Germinal center (tissue), 1 donor: ENCODE measurements at regions not wholly inside any gene's neighbourhood (a gene's known extent, or its start where the extent isn't known, plus 50 kb on each side); places are given as distances from the start of the nearest gene placed in this dataset.

Experiments
- DNase-seq: peaks from one replicate; pipeline ENCODE4 v3.0.0; 2012; ENCODE audit warnings: mixed read lengths, low spot score

DNA sequence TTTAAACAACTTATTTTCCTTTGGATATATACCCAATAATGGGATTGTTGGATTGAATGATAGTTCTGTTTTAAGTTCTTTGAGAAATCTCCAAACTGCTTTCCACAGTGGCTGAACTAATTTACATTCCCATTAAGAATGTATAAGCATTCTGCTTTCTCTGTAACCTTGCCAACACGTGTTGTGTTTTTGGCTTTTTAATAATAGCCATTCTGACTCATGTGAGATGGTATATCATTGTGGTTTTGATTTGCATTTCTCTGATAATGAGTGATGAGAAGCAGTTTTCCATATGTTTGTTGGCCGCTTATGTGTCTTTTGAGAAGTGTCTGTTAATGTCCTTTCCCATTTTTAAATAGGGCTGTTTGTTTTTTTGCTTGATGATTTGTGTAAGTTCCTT, 155.6 kb upstream of the PITX2 start:
- DNase-seq, result no peak

GRCh38 chr4:110780538-110780937, 157.7 kb upstream of the PITX2 start:
- no peak for DNase-seq

DNA sequence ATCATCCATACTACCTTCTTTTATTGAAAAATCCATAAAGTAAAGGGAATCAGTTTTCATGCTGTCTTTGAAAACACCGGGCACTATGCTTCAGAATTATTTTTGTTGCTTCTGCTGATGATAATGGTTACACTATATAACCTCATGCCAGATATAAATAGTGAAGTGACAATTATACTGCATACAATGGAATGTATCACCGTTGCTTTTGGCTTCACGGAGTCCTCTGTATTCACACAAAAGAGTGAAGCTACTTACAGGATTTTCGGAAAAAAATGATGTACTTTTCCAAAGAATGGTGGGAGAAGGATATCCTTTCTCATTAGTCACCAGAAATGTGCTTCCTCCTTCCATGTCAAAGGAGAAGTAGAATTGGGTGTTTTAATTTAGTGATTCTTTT, 159.1 kb upstream of the PITX2 start:
- no peak for DNase-seq

DNA sequence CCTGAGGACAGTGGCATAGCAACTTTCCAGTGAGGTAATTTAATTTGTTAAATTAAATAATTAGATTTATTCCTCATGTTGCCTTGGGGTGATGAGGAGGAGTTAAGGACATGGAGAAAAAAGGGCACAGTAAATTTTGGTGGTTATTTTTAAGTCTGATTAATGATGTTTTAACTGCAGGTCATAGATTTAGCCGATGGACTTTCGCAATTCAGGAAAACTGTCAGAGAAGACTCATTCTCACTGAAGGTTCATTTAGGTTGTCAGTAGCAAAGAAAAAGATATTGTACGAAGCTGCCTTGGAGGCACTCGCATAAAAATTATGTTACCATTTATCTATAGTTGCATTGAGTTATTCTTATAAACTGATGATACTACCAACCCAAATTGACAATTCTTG, 164.2 kb upstream of the PITX2 start:
- no peak for DNase-seq

- no peak for DNase-seq
Measured at GRCh38 chr4:110787707-110788106, 164.8 kb upstream of the PITX2 start.

- no peak for DNase-seq
Measured at GRCh38 chr4:110788302-110788701, 165.4 kb upstream of the PITX2 start.

DNA sequence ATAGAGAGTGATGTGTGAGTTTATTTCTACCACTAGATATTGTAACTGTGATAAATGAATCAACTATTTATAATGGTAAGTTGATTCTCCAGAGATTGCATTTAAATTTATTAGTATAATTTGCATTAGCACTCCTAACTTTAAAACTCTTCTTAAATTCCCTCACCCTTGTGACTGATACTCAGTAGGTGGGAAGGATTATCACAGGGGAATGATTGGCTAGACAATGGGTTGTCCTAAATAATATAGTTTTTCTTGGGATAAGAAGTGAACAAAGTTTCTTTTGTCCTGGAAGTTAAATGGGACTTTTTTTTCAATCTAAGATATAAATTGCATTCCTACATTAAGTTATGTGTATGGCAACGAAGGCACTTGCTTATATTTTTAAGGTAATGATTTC, 169.2 kb upstream of the PITX2 start:
- DNase-seq, result no peak

DNA sequence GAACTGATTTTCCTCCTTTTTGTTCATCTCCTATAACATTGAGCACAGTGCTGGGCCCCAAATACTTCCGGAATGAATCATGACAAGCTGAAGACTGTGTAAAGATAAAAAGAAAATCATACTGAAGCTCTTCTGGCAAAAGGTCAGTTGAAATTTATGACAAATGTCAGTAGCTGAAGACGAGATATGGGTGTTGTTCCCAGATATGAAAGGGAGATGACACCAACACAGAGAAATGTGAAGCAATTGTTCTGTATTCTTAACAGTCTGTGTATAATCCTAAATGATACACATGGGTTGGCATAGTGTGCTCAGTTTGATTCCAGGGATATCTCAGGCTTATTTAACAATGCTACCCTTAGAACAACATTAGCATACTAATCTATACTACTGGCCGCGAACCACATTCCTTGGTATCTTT, 170.5 kb upstream of the PITX2 start:
- no peak for DNase-seq

GRCh38 chr4:110793890-110794554, 171.1 kb upstream of the PITX2 start:
- DNase-seq, result no peak

GRCh38 chr4:110795971-110796370, 173.1 kb upstream of the PITX2 start:
- no peak for DNase-seq

- DNase-seq, result no peak
Measured at GRCh38 chr4:110797486-110797885, 174.6 kb upstream of the PITX2 start.

GRCh38 chr4:110798687-110799086, 175.8 kb upstream of the PITX2 start:
- no peak for DNase-seq

DNA sequence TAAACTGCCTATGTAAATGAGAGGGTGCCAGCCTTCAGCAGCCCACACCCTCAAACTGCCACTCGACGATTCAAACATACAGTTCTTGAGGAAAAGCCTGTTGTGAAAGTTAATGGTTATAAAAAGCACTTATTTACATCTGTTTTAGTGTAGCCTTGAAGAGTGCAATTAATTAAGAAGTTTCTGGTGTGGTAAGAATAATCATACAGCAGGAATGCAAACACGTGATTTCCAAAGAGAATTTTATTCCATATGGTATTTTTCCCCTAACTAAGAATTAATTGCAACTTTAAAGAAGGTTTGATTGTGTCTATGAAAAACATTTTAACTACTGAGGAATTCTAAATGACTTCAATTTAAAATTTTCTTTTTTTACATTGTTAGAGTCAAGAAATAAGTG, 176.3 kb upstream of the PITX2 start:
- no peak for DNase-seq

GRCh38 chr4:110801591-110801990, 178.7 kb upstream of the PITX2 start:
- DNase-seq, result no peak

- no peak for DNase-seq
Measured at GRCh38 chr4:110808351-110808878, 185.5 kb upstream of the PITX2 start.

DNA sequence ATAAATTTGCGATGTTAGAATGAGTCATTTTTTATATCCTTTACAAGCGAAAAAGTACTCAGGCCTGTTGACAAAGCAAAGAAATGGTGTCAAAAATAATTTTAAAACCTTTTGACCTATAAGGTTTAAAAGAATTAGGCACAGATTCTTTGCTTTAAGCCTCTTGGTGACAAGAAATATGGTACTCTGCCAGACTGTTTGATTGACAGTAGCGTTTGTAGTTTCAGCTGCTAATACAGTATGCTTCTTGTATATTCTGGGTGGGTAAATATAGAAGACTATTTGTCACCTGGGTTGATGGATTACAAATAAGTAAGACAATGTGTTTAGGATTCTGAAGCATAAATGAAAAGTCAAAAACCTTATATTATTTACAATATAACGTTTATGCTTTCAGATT, 193.1 kb upstream of the PITX2 start:
- DNase-seq, result no peak

GRCh38 chr4:110816367-110816766, 193.5 kb upstream of the PITX2 start:
- DNase-seq, result no peak

DNA sequence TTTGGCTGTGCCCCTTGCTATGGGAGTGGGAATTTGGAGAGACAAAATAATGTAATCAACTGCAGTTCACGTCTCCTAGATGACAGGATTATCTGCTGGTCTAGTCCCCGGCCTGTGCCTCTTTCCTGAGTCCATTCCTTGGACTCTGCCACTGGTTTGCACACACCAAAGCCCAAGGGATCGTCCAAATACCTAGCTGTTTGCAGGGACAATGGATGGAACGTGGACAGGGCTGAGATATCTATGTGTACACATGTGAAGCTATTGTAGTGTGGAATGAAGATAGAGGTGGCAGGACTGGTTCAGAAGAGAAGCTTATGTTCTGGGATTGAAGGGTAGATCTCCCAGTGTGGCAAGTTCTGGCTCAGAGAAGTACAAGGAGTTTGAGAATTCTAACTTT, 198.3 kb upstream of the PITX2 start:
- DNase-seq, result no peak

GRCh38 chr4:110823251-110823650, 200.4 kb upstream of the PITX2 start:
- DNase-seq, result no peak

DNA sequence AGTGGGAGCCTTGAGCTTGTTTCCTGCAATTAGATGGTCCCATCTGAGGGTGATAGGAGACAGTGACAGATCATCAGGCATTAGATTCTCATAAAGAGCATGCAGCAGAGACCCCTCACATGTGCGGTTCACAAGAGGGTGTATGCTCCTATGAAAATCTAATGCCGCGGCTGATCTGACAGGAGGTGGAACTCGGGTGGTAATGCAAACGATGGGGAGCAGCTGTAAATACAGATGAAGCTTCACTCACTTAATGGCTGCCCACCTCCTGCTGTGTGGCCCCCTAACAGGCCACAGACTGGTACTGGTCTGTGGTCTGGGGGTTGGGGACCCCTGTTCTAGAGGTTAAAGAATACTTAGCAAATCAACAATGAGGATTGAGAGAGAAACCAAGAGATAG, 201.5 kb upstream of the PITX2 start:
- DNase-seq, result no peak

- no peak for DNase-seq
Measured at GRCh38 chr4:110826656-110827055, 203.8 kb upstream of the PITX2 start.

GRCh38 chr4:110830461-110830860, 207.6 kb upstream of the PITX2 start:
- DNase-seq, result no peak

GRCh38 chr4:110837896-110838450, 215.1 kb upstream of the PITX2 start:
- DNase-seq, result no peak

- no peak for DNase-seq
Measured at GRCh38 chr4:110840221-110840654, 217.4 kb upstream of the PITX2 start.
